ENCODE measurements at regions not wholly inside any gene's neighbourhood (a gene's known extent, or its start where the extent isn't known, plus 50 kb on each side); places are given as distances from the start of the nearest gene placed in this dataset.

DNA sequence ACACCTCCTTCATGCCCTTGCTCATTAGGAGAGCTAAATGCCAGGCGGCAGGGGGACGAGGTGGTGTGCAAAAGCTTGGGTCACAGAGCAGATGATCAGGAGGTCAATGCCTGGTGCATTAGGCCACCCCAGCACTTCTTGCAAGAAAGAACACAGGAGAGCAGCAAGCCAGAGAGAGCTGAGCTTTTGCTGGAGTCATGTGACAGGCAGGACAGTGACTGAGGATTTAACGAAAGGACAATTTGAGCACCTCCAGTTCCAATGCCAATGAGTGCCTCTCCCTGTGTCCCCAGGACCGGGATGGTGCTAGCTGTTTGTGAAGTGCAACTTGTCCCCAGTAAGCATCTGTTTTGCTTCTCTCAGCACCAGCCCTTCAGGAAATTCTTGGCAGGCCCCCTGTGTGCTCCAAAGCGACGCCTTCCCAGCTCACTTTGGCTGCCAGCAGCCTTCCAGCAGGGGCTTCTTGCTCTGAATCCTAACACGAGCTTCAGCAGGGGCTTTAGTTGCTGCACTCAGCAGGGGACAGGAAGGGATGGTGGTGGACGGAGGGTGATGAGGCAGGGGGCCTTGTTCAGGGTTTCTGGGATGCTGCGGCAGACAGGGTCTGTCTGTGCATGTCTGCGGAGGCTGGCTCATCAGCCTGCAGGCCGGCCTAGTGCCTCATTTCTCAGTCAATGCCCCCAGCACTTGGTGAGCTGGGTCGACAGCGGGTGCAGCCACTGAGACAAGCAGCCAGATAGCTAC lies 368.1 kb downstream of the RPS24 start:
- no peak for DNase-seq

DNA sequence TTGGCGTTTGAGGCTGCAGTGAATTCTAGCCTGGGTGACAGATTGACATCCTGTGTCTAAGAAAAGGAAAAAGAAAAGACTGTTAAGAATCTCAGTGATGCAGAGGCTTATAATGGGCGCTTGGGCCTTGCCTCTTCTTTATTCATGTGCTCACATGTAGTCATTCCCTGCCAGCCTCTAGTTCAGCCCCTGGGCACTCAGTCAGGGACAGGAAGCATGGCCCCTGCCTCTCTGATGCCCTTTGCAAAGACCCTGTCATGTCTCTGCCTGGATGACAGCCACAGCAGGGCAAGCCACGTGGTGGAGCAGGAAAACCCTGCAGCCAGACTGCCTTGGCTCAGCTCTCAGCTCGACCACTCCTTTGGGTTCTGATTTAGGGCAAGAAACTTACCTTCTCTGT lies 368.9 kb downstream of the RPS24 start:
- DNase-seq: no peak

DNA sequence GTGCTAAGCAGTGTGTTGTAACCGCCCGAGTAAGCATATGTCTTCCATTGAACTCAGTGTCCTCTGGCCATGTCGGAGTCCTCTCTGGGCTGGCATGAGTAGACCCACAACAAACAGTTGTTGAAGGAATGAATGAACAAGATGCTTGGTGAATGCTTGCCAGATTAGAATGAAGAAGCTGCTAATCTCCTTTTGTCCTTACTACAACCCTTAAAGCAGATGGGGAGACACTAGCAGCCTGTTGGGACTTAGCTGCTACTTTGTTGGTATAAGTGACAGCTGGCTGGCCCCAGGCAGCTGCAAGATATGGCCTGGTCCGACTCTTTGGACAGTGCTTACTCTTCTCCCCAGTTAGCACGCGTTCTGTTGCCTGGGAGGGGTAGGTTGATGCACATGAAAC lies 370.1 kb downstream of the RPS24 start:
- no peak for DNase-seq

GRCh38 chr10:78404296-78404695 lies 370.6 kb downstream of the RPS24 start:
- no peak for DNase-seq

DNA sequence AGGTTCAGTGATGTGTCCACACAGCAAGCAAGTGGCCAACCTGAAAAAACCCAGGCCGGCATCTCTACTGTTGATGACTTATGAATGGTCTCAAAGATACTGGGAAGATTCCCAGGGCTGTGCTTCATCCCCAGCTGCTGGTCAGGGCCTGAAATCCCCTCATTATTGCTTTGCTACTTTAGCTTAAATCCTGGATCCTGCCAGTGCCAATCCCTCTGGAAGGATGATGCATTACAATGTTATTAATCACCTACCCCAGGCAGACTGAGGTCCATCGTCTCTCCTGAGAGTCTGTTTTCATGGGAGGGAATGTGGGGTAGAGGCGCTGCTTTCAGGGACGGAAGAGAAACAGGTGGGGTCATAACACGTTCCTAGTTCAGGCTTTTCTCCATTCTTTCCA lies 371.6 kb downstream of the RPS24 start:
- DNase-seq: no peak

GRCh38 chr10:78405736-78406135 lies 372.1 kb downstream of the RPS24 start:
- DNase-seq: no peak

- DNase-seq: no peak
Observed at GRCh38 chr10:78406648-78407008, 373.0 kb downstream of the RPS24 start.

GRCh38 chr10:78407009-78407711 lies 373.5 kb downstream of the RPS24 start:
- peak; percentile 50 to 62 for DNase-seq

DNA sequence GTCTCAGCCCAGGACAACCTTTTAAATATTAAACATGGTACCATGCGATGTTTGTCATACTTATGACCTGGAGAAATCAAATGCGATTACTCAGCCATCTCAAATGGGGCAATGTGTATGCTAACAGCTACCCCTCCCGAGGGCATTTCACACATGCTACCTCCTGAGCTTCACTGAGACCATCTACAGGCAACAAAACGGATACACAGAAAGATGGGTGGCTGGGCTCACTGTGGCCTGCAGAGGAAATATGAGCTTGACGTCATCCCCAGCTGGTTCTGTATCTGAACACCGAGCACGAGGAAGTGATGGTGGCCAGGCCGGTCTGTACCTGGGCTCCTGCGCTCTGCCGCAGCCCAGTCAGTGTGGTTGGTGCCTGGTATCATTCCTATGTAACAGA lies 374.3 kb downstream of the RPS24 start:
- no peak for DNase-seq

DNA sequence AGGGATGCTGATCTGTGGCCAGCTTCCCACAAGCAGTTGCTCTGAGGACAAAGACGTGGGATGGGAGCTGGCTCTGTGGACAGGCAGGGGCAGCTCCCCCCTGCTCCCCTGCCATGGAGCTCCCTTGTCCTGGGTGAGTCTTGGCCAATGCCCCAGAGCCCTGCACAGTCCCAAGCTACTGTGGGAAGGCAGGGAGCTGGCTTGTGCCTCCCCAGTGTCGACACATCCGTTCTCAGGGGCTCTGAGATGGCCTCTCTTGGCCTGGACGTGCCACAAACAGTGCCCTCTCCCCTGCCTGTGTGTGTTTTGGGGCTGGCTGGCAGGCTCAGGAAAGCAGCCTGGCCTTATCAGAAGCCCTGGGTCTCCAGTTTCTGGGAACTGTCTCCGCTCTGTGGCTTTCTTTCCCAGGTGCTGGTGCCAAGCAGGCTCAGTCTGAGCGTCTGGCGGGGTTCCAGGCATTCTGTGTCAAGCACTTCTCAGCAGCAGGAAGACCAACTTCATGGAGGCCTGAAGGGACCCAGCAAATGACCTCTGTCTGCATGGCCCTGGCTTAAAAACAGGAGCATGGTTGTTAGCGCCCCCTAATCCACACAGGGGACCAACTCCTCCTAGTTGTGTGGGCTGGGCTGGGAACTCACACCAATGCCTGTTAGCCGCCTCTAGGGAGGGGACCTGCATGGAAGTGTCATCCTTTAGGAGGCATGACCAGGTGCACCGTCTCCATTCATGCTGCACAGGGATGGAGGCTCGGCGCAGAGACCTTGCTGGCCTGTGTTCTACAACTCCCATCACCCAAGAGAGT lies 375.2 kb downstream of the RPS24 start:
- no peak for DNase-seq

DNA sequence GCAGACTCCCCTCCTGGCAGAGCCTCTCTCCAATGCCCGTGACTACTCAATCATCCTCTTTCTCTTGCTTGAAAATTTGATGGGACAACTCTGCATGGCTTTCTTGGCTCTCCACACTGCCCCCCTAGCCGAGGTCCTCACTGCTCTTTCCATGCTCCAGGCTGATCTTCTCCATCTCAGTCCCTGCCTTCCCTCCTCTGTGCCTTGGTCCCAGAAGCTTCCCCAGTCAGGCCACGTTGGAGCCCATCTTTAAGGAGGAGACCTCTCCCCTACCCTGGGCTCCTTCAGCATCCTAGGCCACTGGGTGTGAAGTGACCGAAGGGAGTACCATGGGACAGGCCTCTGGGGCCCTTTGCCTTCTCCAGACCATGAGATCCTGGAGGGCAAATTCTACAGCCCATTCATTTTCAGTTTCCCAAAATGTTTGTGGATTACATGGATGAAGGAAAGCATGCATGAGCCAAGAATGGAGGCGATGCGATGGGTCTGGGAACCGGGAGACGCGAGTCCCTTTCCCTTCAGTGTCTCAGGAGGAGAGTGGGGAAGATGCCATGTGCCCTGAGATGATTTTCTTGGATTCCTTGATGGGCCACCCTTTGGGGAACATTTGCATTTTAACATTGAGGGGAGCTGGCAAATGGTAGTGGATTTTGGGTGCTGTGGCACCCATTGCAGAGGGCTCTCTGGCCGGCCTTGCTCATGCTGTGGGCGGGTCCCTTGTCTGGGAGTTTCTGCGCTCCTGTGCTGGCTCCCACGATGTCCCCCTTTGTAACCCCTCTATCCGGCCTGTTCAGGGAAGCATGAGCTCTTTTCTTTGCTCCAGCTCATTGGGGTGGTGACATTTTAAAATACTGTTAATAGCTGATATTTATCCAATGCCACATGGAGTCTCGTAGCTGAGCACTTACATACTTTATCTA lies 376.6 kb downstream of the RPS24 start:
- DNase-seq: no peak

- DNase-seq: no peak
Observed at GRCh38 chr10:78411716-78412115, 378.1 kb downstream of the RPS24 start.

DNA sequence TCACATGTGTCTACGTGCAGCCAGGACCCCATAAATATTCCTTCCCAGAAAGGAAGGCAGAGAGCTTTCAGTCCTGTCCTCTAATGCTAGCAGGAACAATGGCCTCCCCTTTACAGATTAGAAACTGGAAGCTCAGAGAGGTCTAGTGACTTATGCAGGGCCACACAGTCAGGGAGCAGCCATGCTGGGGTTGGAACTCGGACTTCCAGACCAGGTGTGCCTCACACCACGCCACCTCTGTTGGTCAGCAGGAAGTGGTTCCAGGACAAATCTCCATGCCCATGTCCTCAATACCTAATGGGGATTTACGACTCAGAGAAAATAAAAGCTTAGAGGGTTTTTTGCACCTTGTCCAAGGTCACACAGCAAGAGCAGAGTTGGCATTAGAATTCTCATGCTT lies 378.9 kb downstream of the RPS24 start:
- DNase-seq: no peak

- no peak for DNase-seq
Observed at GRCh38 chr10:78413076-78414055, 379.7 kb downstream of the RPS24 start.

GRCh38 chr10:78414380-78414779 lies 380.7 kb downstream of the RPS24 start:
- DNase-seq: no peak

- DNase-seq: no peak
Observed at GRCh38 chr10:78415111-78415510, 381.4 kb downstream of the RPS24 start.

- DNase-seq: no peak
Observed at GRCh38 chr10:78416031-78417011, 382.7 kb downstream of the RPS24 start.

DNA sequence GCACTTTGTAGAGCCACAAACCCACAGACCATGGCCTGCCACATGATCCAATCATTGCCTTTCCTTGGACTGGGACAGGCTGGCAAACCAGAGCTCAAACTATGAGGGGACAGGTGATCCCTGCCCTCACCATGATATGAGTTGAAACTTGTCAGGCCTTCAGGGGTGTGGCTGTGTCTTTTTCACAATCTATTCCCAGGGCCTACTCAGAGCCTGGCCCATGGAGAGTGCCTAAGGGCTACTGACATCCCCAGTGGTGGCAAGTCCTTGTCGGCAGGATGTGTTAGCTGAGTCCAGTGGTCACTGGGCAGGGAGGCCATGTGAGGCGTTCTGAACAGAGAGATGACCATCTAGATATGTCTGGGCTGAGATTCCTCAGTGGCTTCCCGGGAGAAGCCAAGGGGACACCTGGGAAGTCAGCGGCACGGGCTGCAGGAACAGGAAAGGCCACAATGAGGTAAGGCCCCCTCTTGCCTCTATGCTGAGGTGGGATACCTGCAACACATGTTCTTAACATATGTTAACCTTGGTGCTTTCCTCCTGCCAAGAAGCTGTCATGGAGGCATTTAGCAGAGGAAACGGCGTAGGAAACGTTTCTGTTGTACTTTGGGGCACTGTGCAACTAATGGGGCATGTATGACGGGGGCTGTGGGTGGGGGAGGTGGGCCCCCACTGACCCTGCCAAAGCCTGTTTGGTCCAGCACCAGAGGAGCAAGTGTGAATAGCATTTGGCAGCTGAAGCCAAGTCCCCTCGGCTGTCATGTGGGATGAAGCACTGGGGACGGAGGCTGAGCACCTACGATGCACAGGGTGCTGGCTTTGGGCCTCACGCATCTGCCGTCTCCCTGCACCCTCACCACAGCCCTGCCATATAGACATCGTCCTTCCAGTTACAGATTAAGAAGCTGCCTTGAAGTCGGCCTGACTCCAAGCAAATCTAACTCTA lies 384.0 kb downstream of the RPS24 start:
- DNase-seq: no peak

Data from CD4-positive, alpha-beta T cell treated with Interferon alpha-2 for 1 hour (primary cell).